PC-3 (cell line): ENCODE measurements at regions not wholly inside any gene's neighbourhood (a gene's known extent, or its start where the extent isn't known, plus 50 kb on each side); places are given as distances from the start of the nearest gene placed in this dataset.

Experiments
- ATAC-seq: fragments of 200-7000 bp; cut with Tn5 transposase; 2 replicates; pipeline ENCODE4 v1.9.1; 2020; ENCODE audit warnings: mild to moderate bottlenecking, moderate library complexity
- BruUV-seq: library from RNA; stranded (reverse); fragments of 400-500 nt; replicated peaks from 2 replicates; lab custom pipeline; 2021; lab: Mats Ljungman, UMichigan
- CTCF ChIA-PET: fragments of 300-600 bp; sonication (Branson Sonifier 250); formaldehyde crosslinking; loops from one replicate; lab custom pipeline; 2022; ENCODE audit warnings: antibody characterized with exemption; lab: Charles Lee
- POLR2A ChIA-PET: fragments of 300-600 bp; sonication (Branson Sonifier 250); formaldehyde crosslinking; loops from one replicate; lab custom pipeline; 2022; ENCODE audit warnings: antibody characterized with exemption; ENCODE audit not compliant: unreplicated experiment; lab: Charles Lee
- DNase-seq: peaks from one replicate; pipeline ENCODE4 v3.0.0-alpha.2; 2015
- H2AFZ ChIP-seq: fragments of 300-600 bp; sonication (generic); 2 replicates; pipeline ENCODE4 v1.6.0; 2016; ENCODE audit warnings: antibody characterized with exemption, low read length
- H3F3A ChIP-seq: fragments of 300-600 bp; sonication (generic); one replicate; pipeline ENCODE4 v1.6.0; 2017; ENCODE audit warnings: antibody characterized with exemption, low read length, control low read depth, mild to moderate bottlenecking; ENCODE audit not compliant: unreplicated experiment
- H3K27ac ChIP-seq: fragments of 300-600 bp; sonication (generic); 2 replicates; pipeline ENCODE4 v1.5.1; 2016; ENCODE audit warnings: mild to moderate bottlenecking, low read length
- H3K27me3 ChIP-seq: fragments of 300-600 bp; sonication (generic); 2 replicates; pipeline ENCODE4 v1.6.1; 2016; ENCODE audit warnings: low read length, mixed read lengths
- H3K36me3 ChIP-seq: fragments of 300-600 bp; sonication (generic); 2 replicates; pipeline ENCODE4 v1.6.1; 2016; ENCODE audit warnings: low read depth, mixed run types, low read length, mixed read lengths
- H3K4me1 ChIP-seq: fragments of 300-600 bp; sonication (generic); 2 replicates; pipeline ENCODE4 v1.5.1; 2016; ENCODE audit warnings: low read length; ENCODE audit not compliant: insufficient read depth
- H3K4me2 ChIP-seq: fragments of 300-600 bp; sonication (generic); 2 replicates; pipeline ENCODE4 v1.6.0; 2016; ENCODE audit warnings: low read length
- H3K4me3 ChIP-seq: fragments of 300-600 bp; sonication (generic); 2 replicates; pipeline ENCODE4 v1.5.1; 2016; ENCODE audit warnings: mild to moderate bottlenecking, low read length, mixed read lengths
- H3K79me2 ChIP-seq: fragments of 300-600 bp; sonication (generic); 2 replicates; pipeline ENCODE4 v1.6.1; 2017; ENCODE audit warnings: low read length, mixed read lengths
- H3K9ac ChIP-seq: fragments of 300-600 bp; sonication (generic); 2 replicates; pipeline ENCODE4 v1.6.0; 2016; ENCODE audit warnings: mild to moderate bottlenecking, low read length
- H3K9me2 ChIP-seq: fragments of 300-600 bp; sonication (generic); replicated peaks from 2 replicates; pipeline ENCODE4 v1.6.1; 2016; ENCODE audit warnings: mixed run types, low read length, mixed read lengths
- H3K9me3 ChIP-seq: fragments of 300-600 bp; sonication (generic); 2 replicates; pipeline ENCODE4 v1.6.1; 2016; ENCODE audit warnings: low read length, mixed read lengths
- H4K20me1 ChIP-seq: fragments of 300-600 bp; sonication (generic); 2 replicates; pipeline ENCODE4 v1.6.1; 2016; ENCODE audit warnings: low read length, mixed read lengths
- CTCF ChIP-seq: fragments of 300-600 bp; sonication (generic); conservative IDR thresholded peaks from 2 replicates; pipeline ENCODE4 v1.5.1; 2017; ENCODE audit warnings: antibody characterized with exemption, low read depth, mild to moderate bottlenecking, low read length
- EZH2 ChIP-seq: fragments of 300-600 bp; sonication (generic); IDR thresholded peaks from one replicate; pipeline ENCODE4 v1.6.1; 2017; ENCODE audit warnings: antibody characterized with exemption, mild to moderate bottlenecking, low read length; ENCODE audit not compliant: unreplicated experiment
- EZH2phosphoT487 ChIP-seq: fragments of 300-600 bp; sonication (generic); IDR thresholded peaks from 2 replicates; pipeline ENCODE4 v1.6.1; 2018; ENCODE audit warnings: mild to moderate bottlenecking, antibody characterized with exemption, low read length, borderline replicate concordance
- intact Hi-C: fragments of 100-400 bp; cut with micrococcal nuclease; formaldehyde crosslinking; loops from 2 replicates; pipeline ENCODE4 v1.9.0; 2023

GRCh38 chr14:97349946-97350345, 552.8 kb downstream of the VRK1 start:
- BruUV-seq = no TSS peak
- Histone ChIP-seq H4K20me1 (no peaks in the 10 kb centered on the region), H3K9ac (no peak overlapping the region), H3K79me2 (no peaks in the 10 kb centered on the region), H3F3A (no peaks in the 10 kb centered on the region), H2AFZ (no peak overlapping the region), H3K4me2 (no peak overlapping the region), H3K9me3 (no peaks in the 10 kb centered on the region), H3K4me1 (no peaks in the 10 kb centered on the region), H3K27ac (no peak overlapping the region), H3K36me3 (no peaks in the 10 kb centered on the region), H3K27me3 (peaks cover 46% of the 10 kb centered on the region), H3K9me2 (no peaks in the 10 kb centered on the region), H3K4me3 (no peak overlapping the region)
- intact Hi-C loops = no loop called here
- CTCF ChIA-PET = no interaction called here
- ATAC-seq (no peak), DNase-seq (no peak)
- no peak for TF ChIP-seq EZH2
- no peak for TF ChIP-seq EZH2phosphoT487
- TF ChIP-seq CTCF = no peak
- POLR2A ChIA-PET = no interaction called here

GRCh38 chr14:97350415-97350814, 553.2 kb downstream of the VRK1 start:
- POLR2A ChIA-PET = no interaction called here
- Histone ChIP-seq H4K20me1 (no peaks in the 10 kb centered on the region), H3K4me2 (no peak overlapping the region), H3K27me3 (peaks cover 51% of the 10 kb centered on the region), H2AFZ (no peak overlapping the region), H3K36me3 (no peaks in the 10 kb centered on the region), H3K9me2 (no peaks in the 10 kb centered on the region), H3F3A (no peaks in the 10 kb centered on the region), H3K9ac (no peak overlapping the region), H3K27ac (no peak overlapping the region), H3K9me3 (no peaks in the 10 kb centered on the region), H3K4me1 (no peaks in the 10 kb centered on the region), H3K4me3 (no peak overlapping the region), H3K79me2 (no peaks in the 10 kb centered on the region)
- TF ChIP-seq CTCF = no peak
- TF ChIP-seq EZH2phosphoT487 = no peak
- TF ChIP-seq EZH2 = no peak
- BruUV-seq = no TSS peak
- intact Hi-C loops = no loop called here
- DNase-seq (no peak), ATAC-seq (no peak)
- CTCF ChIA-PET = no interaction called here

- ChIA-PET CTCF (no interaction called here), POLR2A (no interaction called here)
- H3K4me1 ChIP-seq = no peaks in the 10 kb centered on the region
- ATAC-seq (no peak), DNase-seq (no peak)
- no peaks in the 10 kb centered on the region for H3K9me2 ChIP-seq
- no peaks in the 10 kb centered on the region for H3K36me3 ChIP-seq
- no peaks in the 10 kb centered on the region for H4K20me1 ChIP-seq
- no peaks in the 10 kb centered on the region for H3K79me2 ChIP-seq
- intact Hi-C loops = no loop called here
- H3K27me3 ChIP-seq = peaks cover 55% of the 10 kb centered on the region
- H3F3A ChIP-seq = no peaks in the 10 kb centered on the region
- H3K27ac ChIP-seq = no peak overlapping the region
- no peak overlapping the region for H3K9ac ChIP-seq
- no TSS peak for BruUV-seq
- no peak overlapping the region for H2AFZ ChIP-seq
- no peak overlapping the region for H3K4me3 ChIP-seq
- no peaks in the 10 kb centered on the region for H3K9me3 ChIP-seq
- no peak overlapping the region for H3K4me2 ChIP-seq
- no peak for TF ChIP-seq EZH2phosphoT487
- no peak for TF ChIP-seq EZH2
- no peak for TF ChIP-seq CTCF
Measured at GRCh38 chr14:97350894-97351731, 553.9 kb downstream of the VRK1 start.
